ENCODE measurements at regions not wholly inside any gene's neighbourhood (a gene's known extent, or its start where the extent isn't known, plus 50 kb on each side); places are given as distances from the start of the nearest gene placed in this dataset.
"Not testable (repeated sequence)": the region's sequence is repeated elsewhere in the genome, so short reads cannot be mapped to it uniquely, and the experiment has no call there.

DNA sequence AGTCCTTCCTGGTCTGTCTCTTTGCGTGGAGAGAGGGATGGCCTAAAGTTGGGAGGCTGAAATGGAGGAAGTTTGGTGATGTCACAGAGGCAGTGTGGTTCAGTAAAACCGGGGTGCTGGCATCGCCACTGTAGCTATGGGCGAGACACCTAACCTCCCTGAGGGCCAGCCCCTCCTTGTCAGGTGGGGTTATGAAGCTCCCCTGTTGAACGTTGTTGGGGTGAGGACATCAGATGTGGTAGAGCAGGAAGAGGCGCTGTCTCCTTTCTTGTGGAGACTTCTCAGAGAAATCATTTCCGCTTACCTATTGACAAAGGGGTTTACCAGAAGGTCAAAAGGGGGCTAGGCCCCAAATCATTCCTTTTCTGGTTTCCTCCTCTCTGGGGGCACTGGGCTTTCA is 294.7 kb downstream of the SIPA1L2 start:
- DNase-seq = no peak

DNA sequence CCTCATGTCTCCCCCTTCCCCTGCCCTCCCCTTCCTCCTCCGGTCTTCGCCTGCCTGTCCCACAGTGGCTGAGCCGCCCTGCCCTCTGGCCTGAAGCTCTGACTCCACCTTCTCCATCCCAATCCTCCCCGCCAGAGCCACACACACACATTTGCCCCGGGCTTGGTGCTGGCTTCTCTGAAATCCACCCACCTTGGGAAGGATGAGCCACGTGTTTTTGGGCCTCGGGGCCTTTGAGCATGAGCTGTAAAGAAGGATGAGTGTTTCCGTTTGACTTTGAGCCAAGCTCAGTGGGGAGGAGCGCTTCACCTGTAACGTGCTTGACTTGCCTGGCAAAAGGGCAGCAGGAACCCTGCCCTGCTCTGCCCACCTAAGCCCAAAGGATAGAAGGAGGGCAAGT is 295.1 kb downstream of the SIPA1L2 start:
- DNase-seq = no peak

DNA sequence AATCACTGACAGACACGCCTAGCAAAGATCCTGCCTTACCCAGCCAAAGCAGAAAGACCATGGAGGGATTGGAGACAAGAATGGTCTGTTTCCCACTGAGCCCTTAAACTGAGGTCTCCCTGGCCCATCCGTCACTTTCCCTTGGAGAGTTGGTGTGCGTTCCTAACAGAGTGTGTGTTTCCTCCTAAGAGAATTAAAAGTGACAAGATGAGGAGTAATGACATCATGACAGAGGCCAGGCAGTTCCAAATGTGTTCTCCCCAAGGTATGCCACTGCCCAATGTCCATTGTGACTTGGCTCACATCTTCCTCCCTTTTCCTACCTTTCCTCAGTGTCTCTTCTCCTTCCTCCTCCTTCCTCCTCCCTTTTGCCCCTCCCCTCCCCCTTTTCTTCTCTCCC is 295.7 kb downstream of the SIPA1L2 start:
- DNase-seq = no peak

DNA sequence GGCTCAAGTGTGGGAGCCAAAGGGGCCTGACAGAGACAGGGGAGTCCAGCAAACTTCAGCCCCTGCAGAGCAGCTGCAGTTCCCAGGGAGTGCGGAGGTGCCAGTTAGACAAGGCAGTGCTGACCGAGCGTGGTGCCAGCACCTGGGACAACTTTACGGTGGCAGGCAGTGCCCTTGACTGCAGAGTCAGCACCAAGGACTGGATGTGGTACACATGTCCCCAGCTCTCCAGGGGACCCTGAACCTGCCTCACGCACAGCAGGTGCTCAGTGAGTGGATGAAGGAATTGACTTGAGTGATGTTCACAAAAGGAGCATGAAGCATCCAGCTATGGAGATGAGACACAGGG is 296.5 kb downstream of the SIPA1L2 start:
- DNase-seq = no peak

DNA sequence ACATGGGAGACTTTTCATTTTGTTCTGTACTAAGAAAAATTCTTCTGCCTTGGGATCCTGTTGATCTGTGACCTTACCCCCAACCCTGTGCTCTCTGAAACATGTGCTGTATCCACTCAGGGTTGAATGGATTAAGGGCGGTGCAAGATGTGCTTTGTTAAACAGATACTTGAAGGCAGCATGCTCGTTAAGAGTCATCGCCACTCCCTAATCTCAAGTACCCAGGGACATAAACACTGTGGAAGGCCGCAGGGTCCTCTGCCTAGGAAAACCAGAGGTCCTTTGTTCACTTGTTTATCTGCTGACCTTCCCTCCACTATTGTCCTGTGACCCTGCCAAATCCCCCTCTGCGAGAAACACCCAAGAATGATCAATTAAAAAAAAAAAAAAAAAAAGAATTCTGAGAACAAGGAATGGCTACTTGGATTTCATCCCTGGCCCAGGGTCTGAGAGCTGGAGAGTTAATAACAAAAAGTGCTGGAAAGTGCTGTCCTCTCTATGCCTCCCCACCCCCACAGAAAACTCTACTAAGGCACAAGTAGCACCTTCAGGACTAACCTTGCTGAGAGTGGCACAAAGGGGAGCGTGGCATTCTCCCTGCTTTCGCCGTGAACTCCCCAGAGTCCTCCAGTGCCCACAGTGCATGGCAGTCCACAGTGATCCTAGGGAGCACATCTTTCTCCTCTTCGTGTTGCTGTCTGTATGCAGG is 297.1 kb downstream of the SIPA1L2 start:
- DNase-seq = not testable (repeated sequence)

DNA sequence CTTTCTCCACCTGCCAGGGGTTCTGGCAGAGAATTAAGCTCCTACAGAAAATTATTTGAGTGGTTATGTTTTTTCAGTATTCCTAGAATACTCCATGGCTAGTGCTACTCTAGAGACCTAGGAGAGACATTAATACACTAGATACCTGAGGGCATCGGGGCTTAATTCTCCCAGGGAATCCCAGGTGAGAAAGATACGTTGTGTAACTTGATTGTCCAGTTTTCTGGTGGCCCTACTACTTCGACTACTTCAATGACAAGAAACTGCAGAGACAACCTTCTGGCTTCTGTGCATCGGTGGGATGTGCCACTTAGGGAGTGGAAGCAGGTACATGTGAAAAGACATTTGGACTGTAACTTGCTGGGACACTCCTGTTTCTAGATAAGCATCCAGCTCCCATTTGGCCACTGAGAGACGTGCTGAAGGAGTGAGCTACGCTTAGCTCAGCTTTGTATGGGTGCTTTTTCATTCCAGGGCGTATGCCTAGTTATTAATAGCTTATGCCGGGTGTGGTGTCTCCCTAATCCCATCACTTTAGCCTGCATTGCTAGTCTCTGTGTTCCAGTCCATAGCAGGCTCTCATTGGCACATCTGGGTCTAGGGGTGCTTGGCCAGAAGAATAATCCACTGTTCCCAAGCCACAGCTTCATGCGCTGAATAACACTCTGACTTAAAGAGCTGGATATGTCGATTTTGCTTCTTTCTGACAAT is 300.7 kb downstream of the SIPA1L2 start:
- no peak for DNase-seq

DNA sequence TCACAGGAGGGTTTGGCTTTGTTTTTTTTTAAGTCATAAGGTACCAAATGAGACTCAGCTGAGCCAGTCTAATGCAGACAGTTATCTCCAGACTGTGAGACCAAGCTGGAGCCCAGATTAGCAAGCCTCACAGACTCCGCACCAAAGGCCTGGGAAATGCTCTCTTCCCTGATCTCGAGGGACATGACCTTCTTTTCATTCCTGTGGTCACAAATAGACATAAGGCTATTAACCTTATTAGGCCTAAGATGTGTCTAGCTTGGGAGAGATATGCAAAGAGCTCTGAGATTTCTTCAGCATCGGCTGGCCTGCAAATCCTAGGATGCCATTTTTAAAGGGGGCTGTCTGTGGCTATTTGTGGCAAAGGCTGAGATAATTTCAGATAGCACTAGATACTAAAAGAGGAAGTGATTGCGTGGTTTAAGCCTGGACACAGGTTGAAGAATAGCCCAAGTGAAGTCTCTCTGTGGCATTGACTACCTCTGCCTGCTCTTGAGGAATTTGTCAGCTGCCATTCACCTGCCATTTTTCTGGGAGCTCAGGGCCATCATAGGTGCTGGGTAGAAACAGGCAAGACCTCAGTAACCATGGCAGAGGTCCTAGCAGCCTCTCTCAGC is 301.3 kb downstream of the SIPA1L2 start:
- DNase-seq = no peak

DNA sequence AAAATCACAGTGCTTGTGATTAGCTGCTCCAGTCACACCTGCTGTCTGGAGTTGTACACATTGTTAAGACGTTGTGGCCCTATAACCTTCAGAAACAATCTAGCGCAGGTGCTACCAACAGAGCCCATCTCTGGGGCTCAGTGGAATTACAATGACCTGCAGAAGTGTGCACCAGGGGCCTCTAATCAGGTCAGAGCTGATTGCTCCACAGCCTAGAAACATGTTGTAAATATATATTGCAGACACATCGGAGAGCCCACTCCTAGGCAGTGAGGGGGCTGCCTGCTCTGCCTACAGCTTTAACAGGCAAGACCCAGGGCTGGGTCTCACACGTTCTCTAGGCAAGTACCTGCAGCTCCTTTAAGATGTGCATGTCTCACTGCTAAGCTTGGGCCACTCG is 302.0 kb downstream of the SIPA1L2 start:
- no peak for DNase-seq

DNA sequence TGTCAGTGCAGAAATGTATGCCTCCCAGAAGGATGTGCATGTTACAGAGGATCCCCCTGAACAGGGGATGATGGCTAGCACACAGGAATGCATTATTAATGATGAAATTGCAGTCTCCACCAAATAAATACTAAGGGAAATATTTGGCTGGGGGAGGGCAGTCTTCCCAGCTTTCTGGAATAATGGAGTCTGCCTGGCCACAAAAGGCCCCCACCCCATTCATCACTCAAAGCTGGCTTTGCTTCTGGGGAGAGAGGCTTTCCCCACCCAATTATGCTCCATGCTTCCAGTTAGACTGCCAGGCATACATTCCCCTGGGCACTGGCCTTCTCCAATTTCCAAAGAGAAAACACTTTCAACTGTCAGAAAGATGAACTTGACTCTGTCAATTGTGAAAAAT is 302.7 kb downstream of the SIPA1L2 start:
- peak; percentile 59 for DNase-seq

DNA sequence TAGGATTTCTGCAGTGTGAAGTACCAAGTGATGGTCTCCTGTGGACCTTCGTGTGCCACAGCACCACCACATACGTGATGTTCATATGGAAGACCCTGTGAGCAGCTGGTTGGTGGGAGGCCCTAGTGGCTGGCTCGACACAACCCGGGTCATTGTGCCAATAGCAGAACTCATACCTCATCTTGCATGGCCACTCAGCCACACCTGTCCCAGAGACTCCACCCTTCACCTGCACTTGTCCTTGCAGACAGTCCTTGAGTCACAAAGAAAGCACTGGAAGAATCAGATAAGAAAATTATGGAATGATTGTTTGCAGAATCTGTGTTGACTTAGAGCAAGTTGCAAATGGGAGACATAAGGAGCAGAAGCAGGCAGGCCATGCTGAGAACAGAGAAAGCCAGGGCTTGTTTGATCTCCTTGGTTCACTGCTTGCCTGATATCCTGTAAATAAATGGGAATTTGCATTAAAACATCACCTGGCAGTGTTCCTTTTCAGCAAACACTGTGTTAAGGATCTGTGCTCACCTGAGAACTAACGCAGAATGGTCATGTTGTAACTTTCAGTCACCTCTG is 307.7 kb downstream of the SIPA1L2 start:
- DNase-seq = no peak

DNA sequence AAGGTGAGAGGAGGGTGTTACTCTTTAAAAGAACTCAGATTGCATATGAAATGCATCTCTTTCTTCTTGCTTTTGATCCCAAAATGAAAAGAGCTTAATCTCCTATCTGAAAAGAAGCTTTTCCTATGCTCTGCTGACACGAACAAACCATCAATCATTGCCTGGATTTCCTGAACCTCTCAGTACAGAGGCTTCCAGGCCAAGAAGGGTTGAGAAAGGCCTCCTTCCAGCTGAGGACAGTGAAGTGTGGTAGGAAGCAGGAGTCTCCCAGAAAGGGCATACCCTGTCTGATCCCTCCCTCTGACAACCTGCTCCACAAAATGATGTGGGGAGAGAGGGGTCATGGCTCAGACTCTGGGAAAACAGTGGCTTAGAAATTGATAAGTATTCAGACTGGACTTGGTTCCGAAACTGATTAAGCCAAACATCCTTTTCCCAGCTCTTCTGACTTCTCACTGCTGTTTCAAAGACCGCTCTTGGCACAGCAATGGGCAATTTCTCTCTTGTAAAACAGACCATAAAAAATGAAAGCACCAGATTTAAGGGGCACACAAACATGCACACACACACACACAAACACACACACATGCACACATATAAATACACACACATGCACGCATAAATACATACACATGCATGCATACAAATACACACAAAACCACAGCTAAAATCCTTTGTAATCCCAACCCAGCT is 310.3 kb downstream of the SIPA1L2 start:
- no peak for DNase-seq

DNA sequence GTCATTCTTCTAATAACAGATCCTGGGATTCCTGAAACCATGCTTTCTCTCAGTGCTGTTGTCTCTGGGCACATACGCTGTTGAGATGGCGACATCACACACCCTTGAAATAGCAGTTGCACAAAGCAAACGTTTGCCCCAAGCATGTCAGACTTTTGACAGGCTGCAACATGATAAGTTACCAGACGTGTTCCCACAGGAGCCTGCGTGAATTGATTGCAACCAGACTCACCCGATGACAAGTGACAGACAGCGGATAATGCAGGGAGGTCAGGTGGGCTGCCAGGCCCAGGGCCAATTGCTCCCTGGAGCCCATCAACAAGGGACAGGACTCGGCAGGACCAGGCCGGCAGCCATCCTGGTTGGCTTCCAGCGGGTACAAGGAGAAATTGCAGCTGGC is 310.9 kb downstream of the SIPA1L2 start:
- no peak for DNase-seq

DNA sequence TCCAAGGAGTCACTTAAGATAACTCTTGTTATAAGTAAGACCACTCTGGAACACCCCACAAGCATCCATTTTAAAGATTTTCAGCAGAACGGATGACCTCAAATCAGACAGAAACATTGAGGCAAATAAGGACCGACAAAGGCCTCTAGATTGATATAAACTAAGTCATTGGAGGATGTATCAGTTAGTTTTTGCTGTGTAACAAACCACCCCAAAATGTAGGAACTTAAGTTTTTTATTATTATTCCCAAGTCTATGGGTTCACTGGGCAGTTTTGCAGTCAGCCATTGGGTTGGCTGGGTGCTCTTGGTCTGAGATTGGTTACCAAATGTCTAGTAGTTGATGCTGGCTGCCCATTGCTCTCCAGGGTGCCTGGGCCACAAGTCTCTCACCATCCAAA is 311.8 kb downstream of the SIPA1L2 start:
- no peak for DNase-seq

DNA sequence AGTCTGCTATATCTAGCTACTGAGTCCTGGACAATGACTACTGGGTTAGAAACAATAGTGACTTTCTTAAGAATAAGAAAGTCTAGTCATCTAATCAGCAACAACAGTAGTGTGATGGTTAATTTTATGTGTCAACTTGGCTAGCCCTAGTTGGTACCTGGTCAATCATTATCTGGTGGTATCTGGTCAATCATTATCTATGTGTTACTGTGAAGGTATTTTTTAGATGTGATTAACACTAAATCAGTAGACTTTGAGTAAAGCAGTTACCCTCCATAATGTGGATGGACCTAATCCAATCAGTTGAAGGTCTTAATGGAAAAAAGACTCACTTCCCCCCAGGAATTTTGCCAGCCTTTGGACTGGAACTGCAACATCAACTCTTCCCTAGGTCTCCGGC is 312.6 kb downstream of the SIPA1L2 start:
- DNase-seq = no peak

DNA sequence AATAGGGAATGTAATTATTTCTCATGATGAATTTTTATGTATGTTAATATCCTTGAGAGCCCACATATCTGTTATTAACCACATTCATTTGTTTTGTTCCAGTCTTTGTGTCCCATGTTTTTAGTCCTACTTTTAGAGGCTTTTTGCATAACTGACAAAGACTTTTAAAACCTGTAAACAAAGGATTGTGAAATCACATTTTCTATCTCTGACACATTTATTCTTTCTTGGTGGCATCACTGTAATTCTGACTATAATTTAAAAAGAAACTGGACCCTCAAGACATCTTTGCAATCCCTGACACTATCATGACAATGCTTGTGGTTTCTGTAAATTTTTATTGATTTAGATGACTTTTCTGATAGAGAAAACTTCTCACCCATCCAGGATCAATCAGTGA is 313.1 kb downstream of the SIPA1L2 start:
- no peak for DNase-seq

DNA sequence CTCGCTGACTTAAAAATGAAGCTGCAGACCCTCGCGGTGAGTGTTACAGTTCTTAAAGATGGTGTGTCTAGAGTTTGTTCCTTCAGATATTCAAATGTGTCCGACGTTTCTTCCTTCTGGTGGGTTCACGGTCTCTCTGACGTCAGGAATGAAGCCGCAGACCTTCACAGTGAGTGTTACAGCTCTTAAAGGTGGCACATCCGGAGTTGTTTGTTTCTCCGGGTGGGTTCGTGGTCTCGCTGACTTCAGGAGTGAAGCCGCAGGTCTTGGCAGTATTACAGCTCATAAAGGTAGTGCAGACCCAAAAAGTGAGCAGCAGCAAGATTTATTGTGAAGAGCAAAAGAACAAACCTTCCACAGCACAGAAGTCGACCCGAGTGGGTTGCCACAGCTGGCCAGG is 316.1 kb downstream of the SIPA1L2 start:
- not testable (repeated sequence) for DNase-seq

DNA sequence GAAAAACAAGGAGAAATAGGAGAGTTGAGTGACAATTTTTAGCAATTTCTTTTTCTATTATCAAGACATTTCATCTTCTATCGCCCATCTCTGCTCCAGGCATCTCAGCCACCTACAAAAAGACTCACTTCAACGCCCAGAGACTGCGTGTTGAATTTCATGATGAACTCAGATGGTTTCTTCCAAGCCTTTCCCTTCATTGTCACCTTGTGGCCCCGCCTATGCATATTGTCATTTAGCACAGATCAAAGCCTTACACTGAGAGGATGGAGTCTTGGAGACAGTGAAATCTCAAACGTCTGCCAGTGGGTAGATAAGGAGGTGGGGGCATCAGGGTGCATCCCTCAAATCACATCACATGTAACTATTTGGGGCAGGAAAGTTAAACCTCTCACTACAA is 319.4 kb downstream of the SIPA1L2 start:
- no peak for DNase-seq

DNA sequence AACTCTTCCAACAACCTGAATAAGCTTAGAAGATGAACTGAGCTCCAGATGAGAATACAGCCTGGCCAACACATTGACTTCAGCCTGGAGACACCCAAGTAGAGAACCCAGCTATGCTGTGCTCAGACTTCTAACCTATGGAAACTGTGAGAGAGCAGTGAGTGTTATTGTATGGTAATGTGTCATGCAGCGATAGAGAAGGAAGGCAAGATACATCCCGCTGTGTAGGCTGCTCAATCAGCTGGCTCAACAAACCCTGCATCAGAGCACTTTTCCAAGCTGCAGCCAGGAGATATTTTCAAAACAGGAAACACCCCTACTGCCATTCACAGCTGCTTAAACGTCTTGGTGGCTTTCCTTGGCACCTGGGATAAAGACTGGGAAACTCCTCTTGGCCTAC is 321.3 kb downstream of the SIPA1L2 start:
- no peak for DNase-seq

DNA sequence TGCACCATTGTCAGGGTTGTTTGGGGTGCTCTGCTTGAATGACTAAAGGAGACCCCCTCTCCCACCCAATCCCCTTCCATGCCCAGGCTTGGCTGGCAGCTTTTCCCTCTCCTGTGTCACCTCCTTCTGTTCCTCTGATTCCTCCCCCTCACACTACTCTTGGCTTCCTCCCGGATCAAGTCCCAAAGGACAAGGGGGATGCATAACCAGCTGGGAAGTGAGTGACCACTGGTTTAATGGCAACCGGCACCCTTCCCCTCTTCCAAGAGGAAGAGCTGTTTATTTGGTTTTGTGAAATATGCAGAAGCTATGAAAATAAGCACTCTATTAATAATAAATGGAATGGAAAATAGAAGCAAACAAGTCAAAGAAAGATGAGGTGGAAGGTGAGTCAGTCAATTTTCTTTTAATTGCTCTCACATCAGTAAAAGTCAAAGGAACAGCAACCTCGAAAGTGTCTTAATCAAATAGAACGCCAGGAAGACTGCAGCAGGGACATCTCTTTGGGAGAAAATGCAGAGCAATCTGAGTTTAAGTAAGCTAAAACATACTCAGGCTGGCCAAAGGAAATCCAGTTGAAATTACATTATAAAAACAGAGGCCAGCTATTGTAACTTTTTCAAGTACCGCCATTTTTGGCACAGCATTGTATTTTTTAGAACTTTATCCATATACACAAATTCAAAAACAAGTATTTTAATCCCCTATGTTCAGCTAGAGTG is 322.5 kb downstream of the SIPA1L2 start:
- DNase-seq = no peak

DNA sequence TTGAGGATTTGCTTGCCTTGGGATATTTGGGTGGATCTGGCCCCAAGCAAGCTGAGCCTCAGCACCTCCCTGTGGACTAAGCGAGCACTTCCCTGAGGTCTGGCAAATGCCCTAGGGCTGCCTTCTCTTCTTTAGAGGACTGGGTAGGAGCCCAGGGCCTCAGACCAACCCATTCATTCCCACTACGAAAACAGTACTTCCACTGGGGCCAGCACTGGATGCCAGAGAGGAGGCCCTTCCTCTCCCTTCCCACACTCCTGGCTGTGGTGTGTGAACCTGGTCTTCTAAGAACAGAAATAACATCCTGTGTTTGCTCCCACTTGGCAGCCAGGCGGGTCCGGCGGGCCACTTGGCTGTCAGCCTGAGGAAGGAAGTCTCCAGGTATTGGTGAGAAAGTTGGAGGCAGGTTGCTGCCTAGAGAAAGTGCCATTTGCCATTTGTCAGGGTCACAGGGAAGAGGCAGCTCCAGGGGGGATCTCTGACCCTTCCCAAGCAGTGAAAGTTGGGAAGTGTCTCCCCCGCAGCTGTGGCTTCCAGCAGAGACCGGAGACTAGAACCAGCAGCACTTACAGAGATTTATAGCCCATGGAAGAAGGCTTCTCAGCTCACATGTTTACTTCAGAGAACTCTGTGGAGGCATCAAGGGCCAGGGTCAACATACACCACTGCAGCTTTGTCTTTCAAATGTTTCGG is 323.5 kb downstream of the SIPA1L2 start:
- peak; percentile 35 for DNase-seq

DNA sequence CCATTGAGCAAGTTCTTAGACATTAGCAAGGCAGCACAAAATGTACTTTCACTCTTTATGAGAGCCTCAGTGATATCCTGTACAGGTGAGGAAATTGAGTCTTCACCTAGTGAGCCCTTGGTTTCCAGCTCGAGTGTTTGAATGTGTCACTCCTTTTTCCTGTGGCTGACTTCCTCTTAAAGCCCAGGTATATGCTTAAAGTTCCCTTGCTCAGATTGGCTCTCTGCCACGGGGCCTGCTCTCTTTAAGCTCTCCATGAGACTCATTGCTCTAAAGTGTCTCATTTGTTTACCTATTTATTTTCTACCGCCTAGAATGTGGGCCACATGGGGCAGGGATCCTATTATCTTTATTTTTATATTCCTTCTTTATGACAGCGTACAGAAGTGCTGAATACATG is 324.9 kb downstream of the SIPA1L2 start:
- no peak for DNase-seq

DNA sequence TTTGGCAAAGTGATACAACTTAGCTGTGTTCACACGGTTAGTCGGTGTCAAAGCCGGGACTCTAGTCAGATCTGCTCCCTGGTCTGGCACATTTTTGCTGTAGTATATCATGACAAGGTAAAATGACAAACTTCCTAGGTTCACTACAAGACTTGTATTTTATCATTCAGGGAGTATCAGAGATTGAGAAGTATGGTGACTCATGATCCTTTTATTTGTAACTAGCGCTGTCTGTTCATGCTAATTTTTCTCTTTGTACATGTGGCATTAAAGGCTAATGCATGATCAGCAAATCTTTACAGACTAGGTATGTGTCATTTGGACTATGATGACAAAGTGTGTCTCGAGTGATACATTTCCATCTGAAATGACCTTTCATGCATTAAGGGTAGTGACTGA is 326.7 kb downstream of the SIPA1L2 start:
- no peak for DNase-seq

Measured in SHP77 treated with DMSO at 0.1 percent for 48 hours (cell line).